HFF-Myc (cell line): ENCODE measurements at regions not wholly inside any gene's neighbourhood (a gene's known extent, or its start where the extent isn't known, plus 50 kb on each side); places are given as distances from the start of the nearest gene placed in this dataset.
A peak's percentile ranks its signal among the peaks of the same experiment; 100 is the strongest.

ENCODE experiments used
- DNase-seq: peaks from one replicate; pipeline ENCODE4 v3.0.0-alpha.2; 2011; ENCODE audit warnings: low read depth; ENCODE audit errors: extremely low read depth
- H3K4me3 ChIP-seq: replicated peaks from 2 replicates; pipeline ENCODE4 v1.5.1; 2011; ENCODE audit warnings: low read depth, mild to moderate bottlenecking, control low read depth, low read length
- CTCF ChIP-seq: IDR thresholded peaks from 2 replicates; pipeline ENCODE4 v1.5.1; 2012; ENCODE audit warnings: mild to moderate bottlenecking, low read depth, low read length, control low read depth; ENCODE audit errors: missing control alignments

GRCh38 chr9:81522716-81523551 is 166.4 kb downstream of the TLE1 start:
- no peak overlapping the region for H3K4me3 ChIP-seq
- peak; percentile 66 for TF ChIP-seq CTCF
- peak; percentile 40 for DNase-seq

GRCh38 chr9:81521892-81522291 is 167.5 kb downstream of the TLE1 start:
- no peak overlapping the region for H3K4me3 ChIP-seq
- no peak for TF ChIP-seq CTCF
- DNase-seq, result no peak

- no peak for TF ChIP-seq CTCF
- no peak overlapping the region for H3K4me3 ChIP-seq
- no peak for DNase-seq
Observed at GRCh38 chr9:81519816-81520495, 169.4 kb downstream of the TLE1 start.

DNA sequence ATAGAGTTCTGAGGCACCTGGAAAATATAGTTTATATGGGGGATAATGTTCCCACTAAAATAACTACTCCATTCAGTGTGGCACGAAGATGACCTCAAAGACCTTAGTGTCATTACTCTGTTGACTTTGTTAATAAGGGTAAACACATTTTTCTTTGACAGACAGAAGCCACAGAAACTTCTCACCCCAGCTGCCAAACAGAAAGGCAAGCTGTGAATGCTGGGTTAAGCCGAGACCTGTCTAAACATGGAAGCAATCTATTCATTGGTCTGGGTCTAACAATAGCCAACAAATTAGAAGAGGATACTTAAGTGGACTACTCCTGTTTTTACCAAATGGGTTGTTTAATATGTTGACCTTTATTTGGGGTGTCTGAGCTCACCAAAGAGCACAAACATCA is 171.4 kb downstream of the TLE1 start:
- TF ChIP-seq CTCF, result no peak
- DNase-seq, result no peak
- H3K4me3 ChIP-seq, result no peak overlapping the region

- no peak overlapping the region for H3K4me3 ChIP-seq
- TF ChIP-seq CTCF, result no peak
- DNase-seq, result no peak
Observed at GRCh38 chr9:81513059-81513458, 176.3 kb downstream of the TLE1 start.

GRCh38 chr9:81512641-81513040 is 176.7 kb downstream of the TLE1 start:
- DNase-seq, result no peak
- no peak for TF ChIP-seq CTCF
- no peak overlapping the region for H3K4me3 ChIP-seq
